Mesendoderm (in vitro differentiated cells): ENCODE measurements at regions not wholly inside any gene's neighbourhood (a gene's known extent, or its start where the extent isn't known, plus 50 kb on each side); places are given as distances from the start of the nearest gene placed in this dataset.

Experiments used
- DNase-seq: peaks from one replicate; pipeline ENCODE4 v3.0.0; 2013
- H2AK5ac ChIP-seq: 2 replicates; pipeline ENCODE4 v1.6.1; 2013; ENCODE audit warnings: low read length, inconsistent platforms
- H2BK120ac ChIP-seq: 2 replicates; pipeline ENCODE4 v1.6.1; 2013; ENCODE audit warnings: low read depth, mild to moderate bottlenecking, low read length, moderate library complexity, mixed read lengths
- H2BK15ac ChIP-seq: replicated peaks from 2 replicates; pipeline ENCODE4 v1.6.1; 2013; ENCODE audit warnings: low read depth, mild to moderate bottlenecking, moderate library complexity
- H2BK5ac ChIP-seq: 2 replicates; pipeline ENCODE4 v1.6.1; 2013; ENCODE audit warnings: low read length, inconsistent platforms
- H3K18ac ChIP-seq: 2 replicates; pipeline ENCODE4 v1.6.1; 2013; ENCODE audit warnings: mild to moderate bottlenecking, low read length, mixed read lengths
- H3K23ac ChIP-seq: one replicate; pipeline ENCODE4 v1.6.1; 2013; ENCODE audit warnings: low read length
- H3K27ac ChIP-seq: 2 replicates; pipeline ENCODE4 v1.5.1; 2013; ENCODE audit warnings: low read depth, mild to moderate bottlenecking, inconsistent platforms, low read length, moderate library complexity
- H3K27me3 ChIP-seq: 2 replicates; pipeline ENCODE4 v1.6.1; 2013; ENCODE audit warnings: low read length, control low read depth, mild to moderate bottlenecking, inconsistent platforms; ENCODE audit not compliant: insufficient read depth, poor library complexity
- H3K36me3 ChIP-seq: 2 replicates; pipeline ENCODE4 v1.6.1; 2013; ENCODE audit warnings: low read length, inconsistent platforms; ENCODE audit not compliant: control insufficient read depth, insufficient read depth
- H3K4ac ChIP-seq: one replicate; pipeline ENCODE4 v1.6.1; 2013; ENCODE audit warnings: low read depth, mild to moderate bottlenecking, low read length, moderate library complexity
- H3K4me1 ChIP-seq: 2 replicates; pipeline ENCODE4 v1.6.1; 2013; ENCODE audit warnings: low read depth, low read length, inconsistent platforms; ENCODE audit not compliant: control insufficient read depth
- H3K4me2 ChIP-seq: 2 replicates; pipeline ENCODE4 v1.6.1; 2013; ENCODE audit warnings: low read length
- H3K4me3 ChIP-seq: 2 replicates; pipeline ENCODE4 v1.5.1; 2013; ENCODE audit warnings: mild to moderate bottlenecking, low read length
- H3K56ac ChIP-seq: one replicate; pipeline ENCODE4 v1.6.1; 2013; ENCODE audit warnings: low read length
- H3K79me1 ChIP-seq: 2 replicates; pipeline ENCODE4 v1.6.1; 2013; ENCODE audit warnings: low read length, inconsistent platforms
- H3K79me2 ChIP-seq: 2 replicates; pipeline ENCODE4 v1.6.1; 2013; ENCODE audit warnings: mild to moderate bottlenecking, low read length; ENCODE audit not compliant: control insufficient read depth, insufficient read depth
- H3K9ac ChIP-seq: 2 replicates; pipeline ENCODE4 v1.6.1; 2013; ENCODE audit warnings: low read length, inconsistent platforms
- H4K5ac ChIP-seq: one replicate; pipeline ENCODE4 v1.6.1; 2013; ENCODE audit warnings: low read length
- H4K8ac ChIP-seq: one replicate; pipeline ENCODE4 v1.6.1; 2013; ENCODE audit warnings: low read depth, mild to moderate bottlenecking, control low read depth, low read length, moderate library complexity
- WGBS: extraction: QIAGEN DNeasy Blood & Tissue Kit; methylation state at CpG from one replicate; pipeline ENCODE4 v1.1.7; 2013; ENCODE audit warnings: low lambda C conversion rate, missing lambda C conversion rate; ENCODE audit not compliant: insufficient coverage; ENCODE audit errors: extremely low coverage; 5-methylcytosine and 5-hydroxymethylcytosine counted together

- Histone ChIP-seq H4K5ac (no peak overlapping the region), H3K79me1 (no peaks in the 10 kb centered on the region)
These were observed 109.3 kb downstream of the ADCYAP1 start for GRCh38 chr18:1013951-1014350.

GRCh38 chr18:1014509-1014908 lies 109.8 kb downstream of the ADCYAP1 start:
- H3K27ac ChIP-seq = peak overlapping the region; percentile 2
- no peak overlapping the region for H3K23ac ChIP-seq
- no peak overlapping the region for H2BK5ac ChIP-seq
- no peak overlapping the region for H3K9ac ChIP-seq
- H3K79me1 ChIP-seq = no peaks in the 10 kb centered on the region
- H3K79me2 ChIP-seq = no peaks in the 10 kb centered on the region
- H3K56ac ChIP-seq = peak overlapping the region; percentile 8
- peaks cover 15% of the 10 kb centered on the region for H3K4me1 ChIP-seq
- H3K36me3 ChIP-seq = no peaks in the 10 kb centered on the region
- no peak overlapping the region for H4K5ac ChIP-seq
- no peak overlapping the region for H3K4me2 ChIP-seq
- H3K4ac ChIP-seq = no peak overlapping the region
- H3K18ac ChIP-seq = peak overlapping the region; percentile 34
- peak; percentile 75 for DNase-seq
- no peak overlapping the region for H2AK5ac ChIP-seq
- H2BK15ac ChIP-seq = no peak overlapping the region
- H2BK120ac ChIP-seq = no peak overlapping the region
- no peak overlapping the region for H3K4me3 ChIP-seq
- H3K27me3 ChIP-seq = no peaks in the 10 kb centered on the region
- WGBS = no CpG with 5 or more reads among the region's 6 CpGs
- H4K8ac ChIP-seq = no peak overlapping the region

More at GRCh38 chr18:1013951-1014350, 109.3 kb downstream of the ADCYAP1 start:
- Histone ChIP-seq H4K8ac (no peak overlapping the region), H3K27ac (no peak overlapping the region), H2BK5ac (no peak overlapping the region), H3K4me2 (no peak overlapping the region), H3K23ac (no peak overlapping the region), H3K56ac (no peak overlapping the region), H3K18ac (no peak overlapping the region), H2BK120ac (no peak overlapping the region), H2AK5ac (no peak overlapping the region), H3K4me3 (no peak overlapping the region), H2BK15ac (no peak overlapping the region), H3K36me3 (no peaks in the 10 kb centered on the region), H3K79me2 (no peaks in the 10 kb centered on the region), H3K4me1 (peaks cover 15% of the 10 kb centered on the region), H3K9ac (no peak overlapping the region), H3K4ac (no peak overlapping the region), H3K27me3 (no peaks in the 10 kb centered on the region)
- WGBS = no CpG with 5 or more reads among the region's 1 CpG
- DNase-seq = peak; percentile 33

- Histone ChIP-seq H3K56ac (no peak overlapping the region), H2BK120ac (no peak overlapping the region), H3K4me3 (no peak overlapping the region), H3K36me3 (no peaks in the 10 kb centered on the region), H3K27ac (peak overlapping the region; percentile 2), H4K5ac (no peak overlapping the region), H2BK15ac (no peak overlapping the region), H2BK5ac (no peak overlapping the region), H3K18ac (peak overlapping the region; percentile 34), H3K4me2 (no peak overlapping the region), H3K23ac (no peak overlapping the region), H3K4ac (no peak overlapping the region), H2AK5ac (no peak overlapping the region), H4K8ac (no peak overlapping the region), H3K4me1 (peaks cover 15% of the 10 kb centered on the region), H3K27me3 (no peaks in the 10 kb centered on the region), H3K9ac (no peak overlapping the region), H3K79me1 (no peaks in the 10 kb centered on the region), H3K79me2 (no peaks in the 10 kb centered on the region)
- DNase-seq = peak; percentile 87
These were observed 110.4 kb downstream of the ADCYAP1 start for GRCh38 chr18:1014951-1015624.

GRCh38 chr18:1015777-1016176 lies 111.1 kb downstream of the ADCYAP1 start:
- no peak overlapping the region for H2BK15ac ChIP-seq
- H3K79me1 ChIP-seq = no peaks in the 10 kb centered on the region
- H3K9ac ChIP-seq = no peak overlapping the region
- H3K23ac ChIP-seq = no peak overlapping the region
- H3K27me3 ChIP-seq = no peaks in the 10 kb centered on the region
- no peak overlapping the region for H3K27ac ChIP-seq
- no CpG with 5 or more reads among the region's 2 CpGs for WGBS
- H3K4me2 ChIP-seq = no peak overlapping the region
- H4K5ac ChIP-seq = no peak overlapping the region
- H3K4me3 ChIP-seq = no peak overlapping the region
- DNase-seq = no peak
- no peak overlapping the region for H3K18ac ChIP-seq
- H3K56ac ChIP-seq = no peak overlapping the region
- no peaks in the 10 kb centered on the region for H3K79me2 ChIP-seq
- no peak overlapping the region for H2BK120ac ChIP-seq
- no peak overlapping the region for H3K4ac ChIP-seq
- H3K36me3 ChIP-seq = no peaks in the 10 kb centered on the region
- H2BK5ac ChIP-seq = no peak overlapping the region
- no peak overlapping the region for H2AK5ac ChIP-seq
- H3K4me1 ChIP-seq = peaks cover 16% of the 10 kb centered on the region
- no peak overlapping the region for H4K8ac ChIP-seq

- Histone ChIP-seq H3K36me3 (no peaks in the 10 kb centered on the region), H3K23ac (no peak overlapping the region), H2BK5ac (no peak overlapping the region), H3K18ac (no peak overlapping the region), H2BK120ac (no peak overlapping the region), H2BK15ac (peak overlapping the region; percentile 74), H4K5ac (no peak overlapping the region), H3K4ac (no peak overlapping the region), H3K56ac (no peak overlapping the region), H3K79me2 (no peaks in the 10 kb centered on the region), H3K79me1 (no peaks in the 10 kb centered on the region), H3K4me3 (no peak overlapping the region), H3K9ac (no peak overlapping the region), H4K8ac (no peak overlapping the region), H2AK5ac (no peak overlapping the region), H3K27ac (no peak overlapping the region), H3K27me3 (no peaks in the 10 kb centered on the region), H3K4me1 (peaks cover 16% of the 10 kb centered on the region), H3K4me2 (no peak overlapping the region)
- DNase-seq = peak; percentile 40
- WGBS = no CpG with 5 or more reads among the region's 8 CpGs
These were observed 112.8 kb downstream of the ADCYAP1 start for GRCh38 chr18:1017227-1018058.
